OCI-LY1 (cell line): ENCODE measurements at regions not wholly inside any gene's neighbourhood (a gene's known extent, or its start where the extent isn't known, plus 50 kb on each side); places are given as distances from the start of the nearest gene placed in this dataset.

Experiments
- H2AFZ ChIP-seq: fragments of 200-600 bp; sonication (generic), shearing (Covaris generic); 2 replicates; pipeline ENCODE4 v1.6.0; 2014; ENCODE audit warnings: antibody characterized with exemption, mild to moderate bottlenecking, low read length
- H3F3A ChIP-seq: fragments of 200-600 bp; sonication (generic), shearing (Covaris generic); 2 replicates; pipeline ENCODE4 v1.6.0; 2014; ENCODE audit warnings: mild to moderate bottlenecking, antibody characterized with exemption, low read length, moderate library complexity; ENCODE audit not compliant: insufficient read depth
- H3K27ac ChIP-seq: fragments of 200-600 bp; sonication (generic); 2 replicates; pipeline ENCODE4 v1.5.1; 2014; ENCODE audit warnings: low read length, mixed run types, mild to moderate bottlenecking, low read depth; ENCODE audit not compliant: poor library complexity, severe bottlenecking
- H3K27me3 ChIP-seq: fragments of 200-600 bp; sonication (generic); 2 replicates; pipeline ENCODE4 v1.6.0; 2014; ENCODE audit warnings: antibody characterized with exemption, mild to moderate bottlenecking, low read length, moderate library complexity; ENCODE audit not compliant: insufficient read depth
- H3K36me3 ChIP-seq: fragments of 200-600 bp; sonication (generic); 2 replicates; pipeline ENCODE4 v1.6.1; 2014; ENCODE audit warnings: mild to moderate bottlenecking, antibody characterized with exemption, low read length, moderate library complexity, mixed read lengths; ENCODE audit not compliant: insufficient read depth
- H3K4me1 ChIP-seq: fragments of 200-600 bp; sonication (generic); 2 replicates; pipeline ENCODE4 v1.5.1; 2014; ENCODE audit warnings: mild to moderate bottlenecking, low read length, moderate library complexity; ENCODE audit not compliant: insufficient read depth, severe bottlenecking
- H3K4me2 ChIP-seq: fragments of 200-600 bp; sonication (generic), shearing (Covaris generic); 2 replicates; pipeline ENCODE4 v1.6.1; 2014; ENCODE audit warnings: low read length
- H3K4me3 ChIP-seq: fragments of 200-600 bp; sonication (generic); 2 replicates; pipeline ENCODE4 v1.5.1; 2014; ENCODE audit warnings: low read length, low read depth, mild to moderate bottlenecking, mixed read lengths; ENCODE audit not compliant: poor library complexity, severe bottlenecking
- H3K79me2 ChIP-seq: fragments of 200-600 bp; shearing (Covaris generic); 2 replicates; pipeline ENCODE4 v1.6.1; 2016; ENCODE audit warnings: mixed run types, low read length, mixed read lengths; ENCODE audit not compliant: insufficient read depth
- H3K9ac ChIP-seq: fragments of 200-600 bp; sonication (generic), shearing (Covaris generic); 2 replicates; pipeline ENCODE4 v1.6.1; 2014; ENCODE audit warnings: mild to moderate bottlenecking, low read length, mixed read lengths
- H3K9me2 ChIP-seq: fragments of 200-600 bp; sonication (generic), shearing (Covaris generic); 2 replicates; pipeline ENCODE4 v1.6.1; 2014; ENCODE audit warnings: low read depth, mild to moderate bottlenecking, low read length, mixed read lengths
- H3K9me3 ChIP-seq: fragments of 200-600 bp; shearing (Covaris generic); 2 replicates; pipeline ENCODE4 v1.6.1; 2014; ENCODE audit warnings: low read length, mixed read lengths
- H4K20me1 ChIP-seq: fragments of 200-600 bp; sonication (generic), shearing (Covaris generic); 2 replicates; pipeline ENCODE4 v1.6.0; 2016; ENCODE audit warnings: mild to moderate bottlenecking, low read length; ENCODE audit not compliant: insufficient read depth
- CTCF ChIP-seq: fragments of 200-600 bp; sonication (generic), shearing (Covaris generic); IDR thresholded peaks from 2 replicates; pipeline ENCODE4 v1.5.1; 2017; ENCODE audit warnings: mild to moderate bottlenecking, antibody characterized with exemption, low read length, moderate library complexity, mixed read lengths
- EZH2 ChIP-seq: fragments of 200-600 bp; sonication (generic), shearing (Covaris generic); IDR thresholded peaks from 2 replicates; pipeline ENCODE4 v1.8.0; 2017; ENCODE audit warnings: borderline replicate concordance, mixed run types, mild to moderate bottlenecking, antibody characterized with exemption, low read length, moderate library complexity, mixed read lengths

- Histone ChIP-seq H3K4me2 (no peak overlapping the region), H3K27me3 (no peaks in the 10 kb centered on the region), H3F3A (no peaks in the 10 kb centered on the region), H3K79me2 (no peaks in the 10 kb centered on the region), H3K9me2 (no peaks in the 10 kb centered on the region), H4K20me1 (no peaks in the 10 kb centered on the region), H3K9ac (no peak overlapping the region), H2AFZ (no peak overlapping the region), H3K9me3 (no peaks in the 10 kb centered on the region), H3K36me3 (no peaks in the 10 kb centered on the region), H3K4me1 (no peaks in the 10 kb centered on the region), H3K4me3 (no peak overlapping the region), H3K27ac (no peak overlapping the region)
- no peak for TF ChIP-seq CTCF
- TF ChIP-seq EZH2, result no peak
Observed at GRCh38 chr2:17188721-17189120, 329.5 kb downstream of the RAD51AP2 start.

GRCh38 chr2:17184512-17184911, 333.7 kb downstream of the RAD51AP2 start:
- H3K79me2 ChIP-seq, result no peaks in the 10 kb centered on the region
- no peaks in the 10 kb centered on the region for H3K27me3 ChIP-seq
- no peak overlapping the region for H3K9ac ChIP-seq
- TF ChIP-seq CTCF (no peak), EZH2 (no peak)
- H2AFZ ChIP-seq, result no peak overlapping the region
- no peak overlapping the region for H3K4me3 ChIP-seq
- no peaks in the 10 kb centered on the region for H3K9me3 ChIP-seq
- no peaks in the 10 kb centered on the region for H3K4me1 ChIP-seq
- H3F3A ChIP-seq, result no peaks in the 10 kb centered on the region
- H3K4me2 ChIP-seq, result no peak overlapping the region
- H3K36me3 ChIP-seq, result no peaks in the 10 kb centered on the region
- H3K9me2 ChIP-seq, result no peaks in the 10 kb centered on the region
- no peaks in the 10 kb centered on the region for H4K20me1 ChIP-seq
- no peak overlapping the region for H3K27ac ChIP-seq

- Histone ChIP-seq H3K4me3 (no peak overlapping the region), H4K20me1 (no peaks in the 10 kb centered on the region), H3K79me2 (no peaks in the 10 kb centered on the region), H3K9ac (no peak overlapping the region), H2AFZ (no peak overlapping the region), H3K36me3 (no peaks in the 10 kb centered on the region), H3K27me3 (no peaks in the 10 kb centered on the region), H3K9me3 (no peaks in the 10 kb centered on the region), H3K4me1 (no peaks in the 10 kb centered on the region), H3F3A (no peaks in the 10 kb centered on the region), H3K27ac (no peak overlapping the region), H3K9me2 (no peaks in the 10 kb centered on the region), H3K4me2 (no peak overlapping the region)
- no peak for TF ChIP-seq CTCF
- no peak for TF ChIP-seq EZH2
Observed at GRCh38 chr2:17182399-17182798, 335.8 kb downstream of the RAD51AP2 start.
